Astrocyte (in vitro differentiated cells and primary cell): ENCODE measurements at regions not wholly inside any gene's neighbourhood (a gene's known extent, or its start where the extent isn't known, plus 50 kb on each side); places are given as distances from the start of the nearest gene placed in this dataset.

Source experiments
- DNase-seq: peaks from one replicate; pipeline ENCODE4 v3.0.0-alpha.2; 2010; ENCODE audit warnings: low read depth
- FAIRE-seq: peaks from 2 replicates; lab custom pipeline; 2011; peaks lifted over from hg19 to GRCh38; lab: Jason Lieb, UNC
- H2AFZ ChIP-seq: 2 replicates; pipeline ENCODE4 v1.6.0; 2012; ENCODE audit warnings: low read depth, low read length, inconsistent platforms
- H3K27ac ChIP-seq: 2 replicates; pipeline ENCODE4 v1.5.1; 2011; ENCODE audit warnings: low read depth, low read length, inconsistent platforms
- H3K27me3 ChIP-seq: 2 replicates; pipeline ENCODE4 v1.6.0; 2011; ENCODE audit warnings: low read length, inconsistent platforms; ENCODE audit not compliant: insufficient read depth
- H3K36me3 ChIP-seq: 2 replicates; pipeline ENCODE4 v1.5.1; 2011; ENCODE audit warnings: low read length, inconsistent platforms; ENCODE audit not compliant: insufficient read depth
- H3K4me1 ChIP-seq: 2 replicates; pipeline ENCODE4 v1.5.1; 2011; ENCODE audit warnings: low read length, inconsistent platforms; ENCODE audit not compliant: insufficient read depth
- H3K4me2 ChIP-seq: 2 replicates; pipeline ENCODE4 v1.6.0; 2012; ENCODE audit warnings: low read length, inconsistent platforms
- H3K4me3 ChIP-seq: 2 replicates; pipeline ENCODE4 v1.5.1; 2011; ENCODE audit warnings: low read depth, mild to moderate bottlenecking, low read length, inconsistent platforms; ENCODE audit not compliant: insufficient read depth
- H3K79me2 ChIP-seq: 2 replicates; pipeline ENCODE4 v1.6.0; 2012; ENCODE audit warnings: mild to moderate bottlenecking, low read length, inconsistent platforms; ENCODE audit not compliant: insufficient read depth
- H3K9ac ChIP-seq: 2 replicates; pipeline ENCODE4 v1.6.0; 2012; ENCODE audit warnings: mild to moderate bottlenecking, low read length, inconsistent platforms
- H3K9me3 ChIP-seq: 2 replicates; pipeline ENCODE4 v1.5.1; 2012; ENCODE audit warnings: low read depth, mild to moderate bottlenecking, low read length, inconsistent platforms; ENCODE audit not compliant: insufficient read depth
- H4K20me1 ChIP-seq: 2 replicates; pipeline ENCODE4 v1.6.0; 2012; ENCODE audit warnings: low read length, inconsistent platforms; ENCODE audit not compliant: insufficient read depth
- H3K27ac Mint-ChIP-seq: one replicate; pipeline ENCODE4 v1.8.0; 2021; ENCODE audit warnings: mild to moderate bottlenecking, mixed read lengths; ENCODE audit not compliant: unreplicated experiment
- H3K27me3 Mint-ChIP-seq: one replicate; pipeline ENCODE4 v1.8.0; 2021; ENCODE audit warnings: low read depth, mixed read lengths; ENCODE audit not compliant: unreplicated experiment
- H3K36me3 Mint-ChIP-seq: one replicate; pipeline ENCODE4 v1.8.0; 2021; ENCODE audit warnings: low read depth, mixed read lengths; ENCODE audit not compliant: unreplicated experiment
- H3K4me1 Mint-ChIP-seq: one replicate; pipeline ENCODE4 v1.8.0; 2021; ENCODE audit warnings: low read depth, mixed read lengths; ENCODE audit not compliant: unreplicated experiment
- H3K4me3 Mint-ChIP-seq: one replicate; pipeline ENCODE4 v1.8.0; 2021; ENCODE audit warnings: mild to moderate bottlenecking, moderate library complexity, mixed read lengths; ENCODE audit not compliant: unreplicated experiment
- H3K9me3 Mint-ChIP-seq: one replicate; pipeline ENCODE4 v1.8.0; 2021; ENCODE audit warnings: mild to moderate bottlenecking, mixed read lengths; ENCODE audit not compliant: unreplicated experiment
- CTCF ChIP-seq: IDR thresholded peaks from 2 replicates; pipeline ENCODE4 v1.5.1; 2011; ENCODE audit warnings: low read depth, mild to moderate bottlenecking, inconsistent platforms, low read length, moderate library complexity; ENCODE audit not compliant: insufficient read depth
- EZH2 ChIP-seq: IDR thresholded peaks from 2 replicates; pipeline ENCODE4 v1.6.1; 2012; ENCODE audit warnings: mild to moderate bottlenecking, low read length, inconsistent platforms; ENCODE audit not compliant: insufficient read depth

- DNase-seq: peak; percentile 65
- Histone ChIP-seq H3K36me3 (no peaks in the 10 kb centered on the region), H4K20me1 (no peaks in the 10 kb centered on the region), H3K27me3 (no peaks in the 10 kb centered on the region), H3K27ac (no peak overlapping the region), H3K9me3 (no peaks in the 10 kb centered on the region), H3K4me2 (no peak overlapping the region), H3K4me3 (no peak overlapping the region), H3K9ac (no peak overlapping the region), H3K4me1 (peaks cover 4% of the 10 kb centered on the region), H2AFZ (no peak overlapping the region), H3K79me2 (no peaks in the 10 kb centered on the region)
- H3K4me1 Mint-ChIP-seq: peaks cover 12% of the 10 kb centered on the region
- no peak for FAIRE-seq
- peak overlapping the region; percentile 20 for H3K27ac Mint-ChIP-seq
- H3K27me3 Mint-ChIP-seq: no peaks in the 10 kb centered on the region
- peaks cover 4% of the 10 kb centered on the region for H3K9me3 Mint-ChIP-seq
- no peak overlapping the region for H3K4me3 Mint-ChIP-seq
- H3K36me3 Mint-ChIP-seq: no peaks in the 10 kb centered on the region
- no peak for TF ChIP-seq CTCF
- no peak for TF ChIP-seq EZH2
Observed at GRCh38 chr2:188701836-188702235, 272.3 kb upstream of the COL3A1 start.

GRCh38 chr2:188705191-188705590, 269.0 kb upstream of the COL3A1 start:
- Mint-ChIP-seq H3K4me1 (peaks cover 8% of the 10 kb centered on the region), H3K27ac (no peak overlapping the region)
- no peaks in the 10 kb centered on the region for H3K36me3 ChIP-seq

More at GRCh38 chr2:188705191-188705590, 269.0 kb upstream of the COL3A1 start:
- H3K9me3 ChIP-seq: no peaks in the 10 kb centered on the region
- H3K4me3 Mint-ChIP-seq: no peak overlapping the region
- H3K27me3 ChIP-seq: no peaks in the 10 kb centered on the region
- no peak overlapping the region for H2AFZ ChIP-seq
- TF ChIP-seq EZH2 (no peak), CTCF (no peak)
- H3K4me2 ChIP-seq: no peak overlapping the region
- H3K27me3 Mint-ChIP-seq: no peaks in the 10 kb centered on the region
- H3K27ac ChIP-seq: no peak overlapping the region
- FAIRE-seq (no peak), DNase-seq (no peak)
- H3K79me2 ChIP-seq: no peaks in the 10 kb centered on the region
- no peaks in the 10 kb centered on the region for H3K36me3 Mint-ChIP-seq
- no peak overlapping the region for H3K9ac ChIP-seq
- H4K20me1 ChIP-seq: no peaks in the 10 kb centered on the region
- H3K4me1 ChIP-seq: peaks cover 4% of the 10 kb centered on the region
- peaks cover 7% of the 10 kb centered on the region for H3K9me3 Mint-ChIP-seq
- no peak overlapping the region for H3K4me3 ChIP-seq
